DOHH2 (cell line): ENCODE measurements at regions not wholly inside any gene's neighbourhood (a gene's known extent, or its start where the extent isn't known, plus 50 kb on each side); places are given as distances from the start of the nearest gene placed in this dataset.

Experiments
- EZH2phosphoT487 ChIP-seq: fragments of 200-600 bp; sonication (generic); IDR thresholded peaks from 2 replicates; pipeline ENCODE4 v1.6.1; 2017; ENCODE audit warnings: borderline replicate concordance, mild to moderate bottlenecking, antibody characterized with exemption, low read length, moderate library complexity, mixed read lengths
- TF ChIP-seq, protein P1 (sequence below): fragments of 200-600 bp; sonication (generic); IDR thresholded peaks from one replicate; pipeline ENCODE4 v1.5.1; 2014; ENCODE audit warnings: antibody characterized with exemption, mild to moderate bottlenecking, low read depth, low read length; ENCODE audit not compliant: poor library complexity, severe bottlenecking

DNA sequence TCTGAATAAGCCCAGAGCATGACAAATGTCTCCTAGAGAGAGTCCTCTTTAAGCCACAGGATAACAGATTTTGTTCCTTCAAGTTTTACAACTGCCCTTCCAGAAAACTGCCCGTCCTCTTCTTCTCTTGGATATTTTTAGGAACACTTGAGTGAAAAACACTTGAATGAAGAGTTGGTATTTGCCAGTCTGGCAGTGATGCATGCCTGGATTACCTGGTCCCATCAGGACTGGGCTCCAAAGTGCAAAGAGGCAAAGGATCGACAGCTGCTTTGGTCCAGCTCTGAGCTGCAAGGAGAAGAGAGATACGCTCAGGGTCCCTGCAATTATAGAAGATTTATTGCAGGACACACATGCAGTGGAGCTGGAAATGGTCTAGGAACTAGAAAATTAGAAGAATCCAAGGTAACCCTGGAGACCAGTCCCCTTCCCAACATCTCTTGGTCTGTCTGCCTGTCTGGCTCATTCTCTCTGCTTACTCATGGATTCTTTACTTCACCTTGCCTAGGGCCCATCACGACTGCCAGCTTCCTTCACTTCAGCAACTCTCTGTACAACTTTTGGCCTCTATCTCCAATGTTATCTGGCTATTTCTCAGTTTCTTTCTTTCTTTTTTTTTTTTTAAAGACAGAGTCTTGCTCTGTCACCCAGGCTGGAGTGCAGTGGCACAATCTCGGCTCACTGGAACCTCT is 112.1 kb upstream of the SIX2 start:
- TF ChIP-seq, protein P1, sequence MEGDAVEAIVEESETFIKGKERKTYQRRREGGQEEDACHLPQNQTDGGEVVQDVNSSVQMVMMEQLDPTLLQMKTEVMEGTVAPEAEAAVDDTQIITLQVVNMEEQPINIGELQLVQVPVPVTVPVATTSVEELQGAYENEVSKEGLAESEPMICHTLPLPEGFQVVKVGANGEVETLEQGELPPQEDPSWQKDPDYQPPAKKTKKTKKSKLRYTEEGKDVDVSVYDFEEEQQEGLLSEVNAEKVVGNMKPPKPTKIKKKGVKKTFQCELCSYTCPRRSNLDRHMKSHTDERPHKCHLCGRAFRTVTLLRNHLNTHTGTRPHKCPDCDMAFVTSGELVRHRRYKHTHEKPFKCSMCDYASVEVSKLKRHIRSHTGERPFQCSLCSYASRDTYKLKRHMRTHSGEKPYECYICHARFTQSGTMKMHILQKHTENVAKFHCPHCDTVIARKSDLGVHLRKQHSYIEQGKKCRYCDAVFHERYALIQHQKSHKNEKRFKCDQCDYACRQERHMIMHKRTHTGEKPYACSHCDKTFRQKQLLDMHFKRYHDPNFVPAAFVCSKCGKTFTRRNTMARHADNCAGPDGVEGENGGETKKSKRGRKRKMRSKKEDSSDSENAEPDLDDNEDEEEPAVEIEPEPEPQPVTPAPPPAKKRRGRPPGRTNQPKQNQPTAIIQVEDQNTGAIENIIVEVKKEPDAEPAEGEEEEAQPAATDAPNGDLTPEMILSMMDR = no peak
- no peak for TF ChIP-seq EZH2phosphoT487
